ENCODE measurements at regions not wholly inside any gene's neighbourhood (a gene's known extent, or its start where the extent isn't known, plus 50 kb on each side); places are given as distances from the start of the nearest gene placed in this dataset.

DNA sequence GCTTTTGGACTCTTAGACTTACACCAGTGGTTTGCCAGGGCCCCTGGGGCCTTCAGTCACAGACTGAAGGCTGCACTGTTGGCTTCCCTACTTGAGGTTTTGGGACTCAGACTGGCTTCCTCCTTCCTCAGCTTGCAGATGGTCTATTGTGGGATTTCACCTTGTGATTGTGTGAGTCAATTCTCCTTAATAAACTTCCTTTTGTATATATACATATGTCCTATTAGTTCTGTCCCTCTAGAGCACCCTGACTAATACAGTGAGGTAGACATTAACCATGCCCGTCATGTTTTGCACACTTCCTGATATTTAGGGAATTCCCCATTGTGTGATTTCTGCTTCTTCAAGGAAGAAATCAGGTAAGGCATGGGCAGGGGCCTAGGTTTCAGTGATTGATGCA lies 147.8 kb upstream of the CA10 start:
- Histone ChIP-seq H3K9me3 (ENCODE audit: control insufficient read depth, insufficient read depth, low read depth, low read length) (no peaks in the 10 kb centered on the region), H3K27ac (ENCODE audit: extremely low read depth, low read depth, low read length) (no peak overlapping the region), H3K4me3 (ENCODE audit: low read depth, low read length) (no peak overlapping the region), H3K4me1 (ENCODE audit: control insufficient read depth, insufficient read depth, low read length) (no peaks in the 10 kb centered on the region), H3K36me3 (ENCODE audit: control insufficient read depth in 2 of 2, insufficient read depth in 1 of 2, low read length in 2 of 2) (no peaks in the 10 kb centered on the region)
- CTCF ChIA-PET: interaction anchor here (0.6 kb wide), 1 partner anchor 1499 kb away, joined by 3 read pairs; no protein-coding TSS in a partner anchor
- TF ChIP-seq ZFP41 (tag by site-specific recombination; IDR thresholded peaks at IDR 0.05; ENCODE audit: borderline replicate concordance) (no peak), ZNF610 (tag by site-specific recombination; IDR thresholded peaks at IDR 0.05; ENCODE audit: borderline replicate concordance) (no peak), ZNF747 (tag by site-specific recombination; IDR thresholded peaks at IDR 0.05) (no peak), ZNF366 (tag by site-specific recombination; conservative IDR thresholded peaks at IDR 0.05) (no peak)
- TF ChIP-seq, protein P1, sequence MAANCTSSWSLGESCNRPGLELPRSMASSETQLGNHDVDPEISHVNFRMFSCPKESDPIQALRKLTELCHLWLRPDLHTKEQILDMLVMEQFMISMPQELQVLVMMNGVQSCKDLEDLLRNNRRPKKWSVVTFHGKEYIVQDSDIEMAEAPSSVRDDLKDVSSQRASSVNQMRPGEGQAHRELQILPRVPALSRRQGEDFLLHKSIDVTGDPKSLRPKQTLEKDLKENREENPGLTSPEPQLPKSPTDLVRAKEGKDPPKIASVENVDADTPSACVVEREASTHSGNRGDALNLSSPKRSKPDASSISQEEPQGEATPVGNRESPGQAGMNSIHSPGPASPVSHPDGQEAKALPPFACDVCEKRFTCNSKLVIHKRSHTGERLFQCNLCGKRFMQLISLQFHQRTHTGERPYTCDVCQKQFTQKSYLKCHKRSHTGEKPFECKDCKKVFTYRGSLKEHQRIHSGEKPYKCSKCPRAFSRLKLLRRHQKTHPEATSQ (tag by site-specific recombination; IDR thresholded peaks at IDR 0.05): no peak
- TF ChIP-seq, protein P2, sequence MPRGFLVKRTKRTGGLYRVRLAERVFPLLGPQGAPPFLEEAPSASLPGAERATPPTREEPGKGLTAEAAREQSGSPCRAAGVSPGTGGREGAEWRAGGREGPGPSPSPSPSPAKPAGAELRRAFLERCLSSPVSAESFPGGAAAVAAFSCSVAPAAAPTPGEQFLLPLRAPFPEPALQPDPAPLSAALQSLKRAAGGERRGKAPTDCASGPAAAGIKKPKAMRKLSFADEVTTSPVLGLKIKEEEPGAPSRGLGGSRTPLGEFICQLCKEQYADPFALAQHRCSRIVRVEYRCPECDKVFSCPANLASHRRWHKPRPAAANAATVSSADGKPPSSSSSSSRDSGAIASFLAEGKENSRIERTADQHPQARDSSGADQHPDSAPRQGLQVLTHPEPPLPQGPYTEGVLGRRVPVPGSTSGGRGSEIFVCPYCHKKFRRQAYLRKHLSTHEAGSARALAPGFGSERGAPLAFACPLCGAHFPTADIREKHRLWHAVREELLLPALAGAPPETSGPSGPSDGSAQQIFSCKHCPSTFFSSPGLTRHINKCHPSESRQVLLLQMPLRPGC (tag by site-specific recombination; IDR thresholded peaks at IDR 0.05): no peak
- POLR2A ChIA-PET: no interaction called here

DNA sequence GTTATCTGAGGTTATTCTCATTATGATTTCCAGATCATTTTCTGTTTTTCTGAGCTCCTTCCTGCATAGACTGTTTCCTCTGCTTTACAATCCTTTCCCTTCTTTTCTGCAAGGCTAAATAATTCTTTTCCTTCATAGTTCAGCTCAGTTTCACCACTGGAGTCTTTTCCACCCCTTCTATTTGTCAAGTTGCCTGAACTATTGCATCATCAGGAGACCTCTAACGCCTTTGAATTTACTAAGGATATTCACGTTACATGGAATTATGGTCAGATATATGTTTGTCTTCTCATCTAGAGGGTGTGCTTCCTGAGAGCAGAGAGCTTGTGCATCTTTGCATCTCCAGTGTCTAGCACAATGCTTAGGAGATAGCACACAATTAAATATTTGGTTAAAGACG lies 140.4 kb upstream of the CA10 start:
- H3K4me3 ChIP-seq (ENCODE audit: low read depth, low read length): no peak overlapping the region
- H3K27ac ChIP-seq (ENCODE audit: extremely low read depth, low read depth, low read length): no peak overlapping the region
- H3K36me3 ChIP-seq (ENCODE audit: control insufficient read depth in 2 of 2, insufficient read depth in 1 of 2, low read length in 2 of 2): no peaks in the 10 kb centered on the region
- TF ChIP-seq GLIS1 (tag by site-specific recombination; IDR thresholded peaks at IDR 0.05): no peak
- TF ChIP-seq ZNF837 (tag by site-specific recombination; IDR thresholded peaks at IDR 0.05): no peak
- no peak for TF ChIP-seq ZNF596 (tag by site-specific recombination; IDR thresholded peaks at IDR 0.05)
- TF ChIP-seq, protein P3, sequence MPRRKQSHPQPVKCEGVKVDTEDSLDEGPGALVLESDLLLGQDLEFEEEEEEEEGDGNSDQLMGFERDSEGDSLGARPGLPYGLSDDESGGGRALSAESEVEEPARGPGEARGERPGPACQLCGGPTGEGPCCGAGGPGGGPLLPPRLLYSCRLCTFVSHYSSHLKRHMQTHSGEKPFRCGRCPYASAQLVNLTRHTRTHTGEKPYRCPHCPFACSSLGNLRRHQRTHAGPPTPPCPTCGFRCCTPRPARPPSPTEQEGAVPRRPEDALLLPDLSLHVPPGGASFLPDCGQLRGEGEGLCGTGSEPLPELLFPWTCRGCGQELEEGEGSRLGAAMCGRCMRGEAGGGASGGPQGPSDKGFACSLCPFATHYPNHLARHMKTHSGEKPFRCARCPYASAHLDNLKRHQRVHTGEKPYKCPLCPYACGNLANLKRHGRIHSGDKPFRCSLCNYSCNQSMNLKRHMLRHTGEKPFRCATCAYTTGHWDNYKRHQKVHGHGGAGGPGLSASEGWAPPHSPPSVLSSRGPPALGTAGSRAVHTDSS (tag by site-specific recombination; IDR thresholded peaks at IDR 0.05): no peak
- TF ChIP-seq ZNF146 (tag by site-specific recombination; IDR thresholded peaks at IDR 0.05): no peak
- TF ChIP-seq ZNF19 (tag by site-specific recombination; IDR thresholded peaks at IDR 0.05; ENCODE audit: low read depth): no peak
- CTCF ChIA-PET: interaction anchor here (0.6 to 0.9 kb wide), 3 partner anchors 63 to 738 kb away, joined by 3 to 5 read pairs (median 4); no protein-coding TSS in a partner anchor
- H3K9me3 ChIP-seq (ENCODE audit: control insufficient read depth, insufficient read depth, low read depth, low read length): no peaks in the 10 kb centered on the region
- H3K4me1 ChIP-seq (ENCODE audit: control insufficient read depth, insufficient read depth, low read length): no peaks in the 10 kb centered on the region
- POLR2A ChIA-PET: no interaction called here

DNA sequence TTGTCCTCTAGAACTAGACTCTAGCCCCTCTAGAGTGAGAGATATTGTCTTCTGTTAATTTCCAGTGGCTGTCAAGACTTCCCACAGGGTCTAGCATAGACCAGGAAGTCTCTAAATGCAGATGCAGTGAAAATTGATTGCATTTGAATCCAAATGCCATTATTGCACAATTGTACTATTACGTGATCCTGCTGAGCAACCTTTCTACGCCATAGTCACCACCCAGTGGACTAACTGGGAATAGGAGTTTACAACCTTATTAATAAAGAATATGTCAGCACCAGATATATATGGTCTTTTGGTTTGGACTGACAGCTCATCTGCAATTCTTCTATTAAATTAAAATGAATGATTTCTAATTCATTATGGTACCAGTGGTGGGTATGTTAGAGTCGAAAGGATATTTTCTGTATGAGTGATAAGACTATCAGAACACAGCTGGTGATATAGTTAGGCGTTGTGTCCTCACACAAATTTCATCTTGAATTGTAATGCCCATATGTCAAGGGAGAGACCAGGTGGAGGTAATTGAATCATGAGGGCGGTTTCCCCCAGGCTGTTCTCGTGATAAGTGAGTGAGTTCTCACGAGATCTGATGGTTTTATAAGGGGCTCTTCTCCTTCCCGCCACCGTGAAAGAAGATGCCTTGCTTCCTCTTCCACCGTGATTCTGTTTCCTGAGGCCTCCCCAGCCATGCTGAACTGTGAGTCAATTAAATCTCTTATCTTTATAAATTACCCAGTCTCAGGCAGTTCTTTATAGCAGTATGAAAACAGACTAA lies 138.9 kb upstream of the CA10 start:
- Histone ChIP-seq H3K36me3 (ENCODE audit: control insufficient read depth in 2 of 2, insufficient read depth in 1 of 2, low read length in 2 of 2) (no peaks in the 10 kb centered on the region), H3K4me1 (ENCODE audit: control insufficient read depth, insufficient read depth, low read length) (no peaks in the 10 kb centered on the region), H3K4me3 (ENCODE audit: low read depth, low read length) (no peak overlapping the region), H3K9me3 (ENCODE audit: control insufficient read depth, insufficient read depth, low read depth, low read length) (no peaks in the 10 kb centered on the region), H3K27ac (ENCODE audit: extremely low read depth, low read depth, low read length) (no peak overlapping the region)
- POLR2A ChIA-PET: no interaction called here
- CTCF ChIA-PET: interaction anchor here (0.6 to 1.3 kb wide), 3 partner anchors 12 to 230 kb away, joined by 3 to 5 read pairs (median 3); no protein-coding TSS in a partner anchor
- TF ChIP-seq SCRT1 (tag by site-specific recombination; IDR thresholded peaks at IDR 0.05; ENCODE audit: borderline replicate concordance) (no peak), SCRT2 (tag by site-specific recombination; IDR thresholded peaks at IDR 0.05) (no peak), ZNF16 (tag by site-specific recombination; IDR thresholded peaks at IDR 0.05; ENCODE audit: low read depth) (no peak), TCF7L2 (IDR thresholded peaks at IDR 0.05; ENCODE audit: borderline replicate concordance, low read depth, low read length) (no peak), ZNF302 (tag by site-specific recombination; IDR thresholded peaks at IDR 0.05; ENCODE audit: low read depth) (no peak), ZNF169 (tag by site-specific recombination; IDR thresholded peaks at IDR 0.05) (no peak), ZNF664 (tag by site-specific recombination; IDR thresholded peaks at IDR 0.05) (no peak), WT1 (tag by site-specific recombination; IDR thresholded peaks at IDR 0.05) (no peak), ZNF701 (tag by site-specific recombination; IDR thresholded peaks at IDR 0.05) (no peak), HOXD13 (CRISPR knock-in tag; IDR thresholded peaks at IDR 0.05; ENCODE audit: borderline replicate concordance) (no peak), ZNF514 (tag by site-specific recombination; IDR thresholded peaks at IDR 0.05) (no peak)
- TF ChIP-seq, protein P4, sequence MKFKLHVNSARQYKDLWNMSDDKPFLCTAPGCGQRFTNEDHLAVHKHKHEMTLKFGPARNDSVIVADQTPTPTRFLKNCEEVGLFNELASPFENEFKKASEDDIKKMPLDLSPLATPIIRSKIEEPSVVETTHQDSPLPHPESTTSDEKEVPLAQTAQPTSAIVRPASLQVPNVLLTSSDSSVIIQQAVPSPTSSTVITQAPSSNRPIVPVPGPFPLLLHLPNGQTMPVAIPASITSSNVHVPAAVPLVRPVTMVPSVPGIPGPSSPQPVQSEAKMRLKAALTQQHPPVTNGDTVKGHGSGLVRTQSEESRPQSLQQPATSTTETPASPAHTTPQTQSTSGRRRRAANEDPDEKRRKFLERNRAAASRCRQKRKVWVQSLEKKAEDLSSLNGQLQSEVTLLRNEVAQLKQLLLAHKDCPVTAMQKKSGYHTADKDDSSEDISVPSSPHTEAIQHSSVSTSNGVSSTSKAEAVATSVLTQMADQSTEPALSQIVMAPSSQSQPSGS (tag by site-specific recombination; IDR thresholded peaks at IDR 0.05; ENCODE audit: low read depth): no peak
- TF ChIP-seq, protein P5, sequence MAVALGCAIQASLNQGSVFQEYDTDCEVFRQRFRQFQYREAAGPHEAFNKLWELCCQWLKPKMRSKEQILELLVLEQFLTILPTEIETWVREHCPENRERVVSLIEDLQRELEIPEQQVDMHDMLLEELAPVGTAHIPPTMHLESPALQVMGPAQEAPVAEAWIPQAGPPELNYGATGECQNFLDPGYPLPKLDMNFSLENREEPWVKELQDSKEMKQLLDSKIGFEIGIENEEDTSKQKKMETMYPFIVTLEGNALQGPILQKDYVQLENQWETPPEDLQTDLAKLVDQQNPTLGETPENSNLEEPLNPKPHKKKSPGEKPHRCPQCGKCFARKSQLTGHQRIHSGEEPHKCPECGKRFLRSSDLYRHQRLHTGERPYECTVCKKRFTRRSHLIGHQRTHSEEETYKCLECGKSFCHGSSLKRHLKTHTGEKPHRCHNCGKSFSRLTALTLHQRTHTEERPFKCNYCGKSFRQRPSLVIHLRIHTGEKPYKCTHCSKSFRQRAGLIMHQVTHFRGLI (tag by site-specific recombination; IDR thresholded peaks at IDR 0.05): no peak
